Natural killer cell (primary cell): ENCODE measurements at regions not wholly inside any gene's neighbourhood (a gene's known extent, or its start where the extent isn't known, plus 50 kb on each side); places are given as distances from the start of the nearest gene placed in this dataset.

Source experiments
- ATAC-seq, 3 donors: fragments of 150-1000 bp in 2 of 3; fragments of 200-7000 bp in 1 of 3; cut with Tn5 transposase; 1 replicate in 1 of 3; 2 replicates in 2 of 3; pipeline ENCODE4 v1.10.0; 2021; ENCODE audit warnings: mild to moderate bottlenecking in 2 of 3, moderate library complexity in 2 of 3
- DNase-seq, 2 donors: peaks; one replicate each; pipeline versions ENCODE4 v3.0.0 to v3.0.0-alpha.2; 2013 to 2021; ENCODE audit warnings: mixed read lengths in 1 of 2
- H3K27ac ChIP-seq: one replicate; pipeline ENCODE4 v1.5.1; 2013; ENCODE audit warnings: mild to moderate bottlenecking, low read length
- H3K27me3 ChIP-seq: one replicate; pipeline ENCODE4 v1.6.1; 2013; ENCODE audit warnings: low read length; ENCODE audit not compliant: control insufficient read depth, insufficient read depth
- H3K36me3 ChIP-seq: one replicate; pipeline ENCODE4 v1.6.1; 2013; ENCODE audit warnings: low read length; ENCODE audit not compliant: control insufficient read depth, insufficient read depth
- H3K4me1 ChIP-seq: one replicate; pipeline ENCODE4 v1.6.1; 2013; ENCODE audit warnings: low read length; ENCODE audit not compliant: control insufficient read depth, insufficient read depth
- H3K4me3 ChIP-seq: one replicate; pipeline ENCODE4 v1.5.1; 2013; ENCODE audit warnings: low read length
- H3K9me3 ChIP-seq: one replicate; pipeline ENCODE4 v1.6.1; 2013; ENCODE audit warnings: low read length; ENCODE audit not compliant: control insufficient read depth, insufficient read depth
- H3K27ac Mint-ChIP-seq, 2 donors: one replicate each; pipeline ENCODE4 v1.8.0; 2022; ENCODE audit warnings: mild to moderate bottlenecking in 2 of 2, mixed read lengths in 2 of 2, moderate library complexity in 1 of 2
- H3K27me3 Mint-ChIP-seq, 2 donors: one replicate each; pipeline ENCODE4 v1.8.0; 2022; ENCODE audit warnings: low read depth in 2 of 2, mixed read lengths in 2 of 2
- H3K36me3 Mint-ChIP-seq: one replicate; pipeline ENCODE4 v1.8.0; 2022; ENCODE audit warnings: mixed read lengths
- H3K4me1 Mint-ChIP-seq, 2 donors: one replicate each; pipeline ENCODE4 v1.8.0; 2022; ENCODE audit warnings: mixed read lengths in 2 of 2
- H3K4me3 Mint-ChIP-seq: one replicate; pipeline ENCODE4 v1.8.0; 2022; ENCODE audit warnings: mild to moderate bottlenecking, moderate library complexity, mixed read lengths
- H3K9me3 Mint-ChIP-seq, 2 donors: one replicate each; pipeline ENCODE4 v1.8.0; 2022; ENCODE audit warnings: mixed read lengths in 2 of 2
- CTCF ChIP-seq: fragments of 200-600 bp; IDR thresholded peaks from one replicate; pipeline ENCODE4 v1.8.0; 2022; ENCODE audit warnings: antibody characterized with exemption
- WGBS: methylation state at CpG from one replicate; pipeline ENCODE4 v1.1.7; 2013; ENCODE audit warnings: missing lambda C conversion rate; ENCODE audit not compliant: insufficient coverage; 5-methylcytosine and 5-hydroxymethylcytosine counted together
- intact Hi-C: fragments of 100-400 bp; cut with micrococcal nuclease; formaldehyde crosslinking; loops from one replicate; pipeline ENCODE4 v1.14.2; 2022

- Mint-ChIP-seq H3K4me3 (no peak overlapping the region), H3K9me3 (no peaks in the 10 kb centered on the region), H3K4me1 (no peaks in the 10 kb centered on the region), H3K27me3 (peaks cover 0 to 3% of the 10 kb centered on the region in 2 donors), H3K36me3 (no peaks in the 10 kb centered on the region), H3K27ac (no peak overlapping the region)
- Histone ChIP-seq H3K27me3 (no peaks in the 10 kb centered on the region), H3K4me3 (no peak overlapping the region), H3K27ac (no peak overlapping the region), H3K9me3 (no peaks in the 10 kb centered on the region), H3K4me1 (no peaks in the 10 kb centered on the region), H3K36me3 (no peaks in the 10 kb centered on the region)
- DNase-seq (no peak), ATAC-seq (no peak)
- 90% methylated on average over 1 of the region's 1 CpG for WGBS
- intact Hi-C loops: no loop called here
- no peak for TF ChIP-seq CTCF
Observed at GRCh38 chr2:58358026-58358425, 116.9 kb upstream of the FANCL start.

- no peak overlapping the region for H3K4me3 ChIP-seq
- H3K27me3 ChIP-seq: no peaks in the 10 kb centered on the region
- ATAC-seq (no peak), DNase-seq (no peak)
- no peaks in the 10 kb centered on the region for H3K9me3 ChIP-seq
- Mint-ChIP-seq H3K36me3 (no peaks in the 10 kb centered on the region), H3K4me3 (no peak overlapping the region), H3K4me1 (no peaks in the 10 kb centered on the region), H3K27ac (no peak overlapping the region), H3K27me3 (peaks cover 0 to 3% of the 10 kb centered on the region in 2 donors), H3K9me3 (no peaks in the 10 kb centered on the region)
- no peak overlapping the region for H3K27ac ChIP-seq
- H3K4me1 ChIP-seq: no peaks in the 10 kb centered on the region
- no peaks in the 10 kb centered on the region for H3K36me3 ChIP-seq
- intact Hi-C loops: no loop called here
- TF ChIP-seq CTCF: no peak
- 55% methylated on average over 2 of the region's 2 CpGs for WGBS
Observed at GRCh38 chr2:58357521-58357920, 116.4 kb upstream of the FANCL start.

- Histone ChIP-seq H3K9me3 (no peaks in the 10 kb centered on the region), H3K27me3 (no peaks in the 10 kb centered on the region), H3K4me1 (no peaks in the 10 kb centered on the region), H3K4me3 (no peak overlapping the region), H3K27ac (no peak overlapping the region), H3K36me3 (no peaks in the 10 kb centered on the region)
- Mint-ChIP-seq H3K27me3 (peaks cover 0 to 3% of the 10 kb centered on the region in 2 donors), H3K4me3 (no peak overlapping the region), H3K27ac (no peak overlapping the region), H3K36me3 (no peaks in the 10 kb centered on the region), H3K9me3 (peaks cover 0 to 1% of the 10 kb centered on the region in 2 donors), H3K4me1 (no peaks in the 10 kb centered on the region)
- DNase-seq: no peak
- no peak for ATAC-seq
- intact Hi-C loops: no loop called here
- WGBS: no CpG with 5 or more reads among the region's 1 CpG
- no peak for TF ChIP-seq CTCF
Observed at GRCh38 chr2:58354230-58354629, 113.1 kb upstream of the FANCL start.

GRCh38 chr2:58350484-58350883 lies 109.4 kb upstream of the FANCL start:
- no peak overlapping the region for H3K27ac ChIP-seq
- ATAC-seq (no peak), DNase-seq (no peak)
- no peak overlapping the region for H3K27ac Mint-ChIP-seq
- H3K27me3 Mint-ChIP-seq: peaks cover 0 to 3% of the 10 kb centered on the region in 2 donors
- H3K4me1 Mint-ChIP-seq: no peaks in the 10 kb centered on the region
- 28% methylated on average over 2 of the region's 2 CpGs for WGBS
- TF ChIP-seq CTCF: no peak
- H3K36me3 ChIP-seq: no peaks in the 10 kb centered on the region
- peaks cover 2 to 3% of the 10 kb centered on the region in 2 donors for H3K9me3 Mint-ChIP-seq
- no peaks in the 10 kb centered on the region for H3K27me3 ChIP-seq
- H3K36me3 Mint-ChIP-seq: no peaks in the 10 kb centered on the region
- no peaks in the 10 kb centered on the region for H3K9me3 ChIP-seq
- no peak overlapping the region for H3K4me3 ChIP-seq
- H3K4me1 ChIP-seq: no peaks in the 10 kb centered on the region
- intact Hi-C loops: no loop called here
- no peak overlapping the region for H3K4me3 Mint-ChIP-seq
